ENCODE measurements at regions not wholly inside any gene's neighbourhood (a gene's known extent, or its start where the extent isn't known, plus 50 kb on each side); places are given as distances from the start of the nearest gene placed in this dataset.
A peak's percentile ranks its signal among the peaks of the same experiment; 100 is the strongest.

DNA sequence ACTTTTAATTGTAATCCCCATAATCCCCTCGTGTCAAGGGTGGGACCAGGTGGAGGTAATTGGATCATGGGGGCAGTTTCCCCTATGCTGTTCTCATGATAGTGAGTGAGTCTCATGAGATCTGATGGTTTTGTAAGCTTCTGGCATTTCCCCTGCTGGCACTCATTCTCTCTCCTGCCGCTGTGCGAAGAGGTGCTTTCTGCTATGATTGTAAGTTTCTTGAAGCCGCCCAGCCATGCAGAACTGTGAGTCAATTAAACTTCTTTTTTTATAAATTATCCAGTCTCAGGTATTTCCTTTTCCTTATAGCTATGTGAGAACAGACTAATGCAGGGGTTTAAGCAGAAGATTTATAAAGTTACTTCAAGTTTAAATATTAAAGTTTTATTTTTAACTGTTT lies 655.2 kb downstream of the EPHA4 start:
- no peak for DNase-seq (ENCODE audit: low spot score)

DNA sequence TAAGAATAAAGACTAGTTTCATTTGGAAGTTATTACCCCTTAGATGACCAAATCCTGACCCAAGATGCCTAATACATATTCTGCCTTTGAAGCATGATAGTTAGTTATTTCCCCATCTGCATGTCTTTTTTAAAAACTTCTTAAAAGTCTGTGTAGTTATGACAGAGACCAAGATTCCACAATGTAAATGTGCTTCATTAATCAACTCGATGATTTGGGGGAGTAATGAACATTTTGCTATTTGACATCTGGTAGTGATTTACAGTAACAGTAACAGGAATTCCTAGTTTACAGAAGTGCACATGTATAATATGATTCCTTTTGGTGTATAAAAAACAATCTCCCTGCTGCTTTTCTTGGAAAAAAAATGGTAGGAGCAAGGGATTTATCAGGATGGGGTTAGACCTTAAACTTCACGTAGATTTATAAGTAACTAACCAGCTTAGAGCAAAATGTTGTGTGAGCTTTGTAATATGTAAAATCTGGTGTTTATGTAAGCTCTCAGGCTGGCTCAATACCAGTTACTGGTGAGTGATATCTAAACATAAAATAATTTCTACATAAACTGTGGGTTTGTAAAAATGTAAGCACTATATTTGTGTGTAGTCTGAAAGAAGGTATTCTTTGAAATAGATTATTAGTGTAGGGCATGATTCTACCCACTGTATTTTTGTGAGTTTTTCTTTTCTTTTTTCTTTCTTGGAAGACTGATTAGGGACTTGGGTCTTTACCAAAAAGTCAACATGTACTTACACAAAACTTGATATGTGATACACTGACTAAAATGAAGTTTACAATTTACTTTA lies 641.6 kb downstream of the EPHA4 start:
- no peak for DNase-seq (ENCODE audit: low spot score)

DNA sequence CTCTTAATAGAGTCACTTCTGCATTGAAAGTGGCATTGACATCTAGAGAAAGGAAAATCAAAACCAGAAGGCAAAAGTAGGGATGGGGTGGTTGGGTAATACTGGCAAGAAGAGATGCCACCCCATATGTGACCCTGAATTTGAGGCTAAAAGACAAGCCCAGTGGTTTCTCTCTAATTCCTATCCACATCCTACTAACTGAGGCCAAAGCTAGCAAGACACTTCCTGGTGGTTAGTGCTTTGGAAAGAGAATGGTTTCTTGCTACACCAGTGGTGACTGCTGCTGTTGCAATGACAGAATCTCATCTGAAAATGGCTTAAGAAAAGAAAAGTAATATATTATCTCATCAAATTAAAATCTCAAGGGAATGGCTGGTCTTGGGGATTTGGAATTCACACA lies 640.6 kb downstream of the EPHA4 start:
- DNase-seq (ENCODE audit: low spot score): no peak

DNA sequence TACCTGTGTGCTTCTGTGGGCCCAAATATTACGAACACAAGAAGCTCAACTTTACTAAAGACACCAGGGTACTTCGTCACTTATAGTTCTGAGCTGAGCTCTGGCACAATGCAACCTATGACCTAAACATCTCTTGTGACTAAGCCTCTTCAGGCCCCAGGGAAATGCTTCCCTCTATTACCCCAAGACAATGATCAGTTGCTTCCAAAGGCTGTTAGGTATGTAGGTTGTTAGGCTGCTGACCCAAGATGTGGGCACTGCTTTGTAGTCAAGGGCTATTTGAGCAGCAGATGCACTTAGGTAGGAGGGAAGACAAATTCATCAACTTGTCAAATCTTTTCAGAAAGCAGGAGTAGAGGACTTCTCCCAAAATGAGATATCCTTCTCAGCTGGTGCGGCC lies 640.1 kb downstream of the EPHA4 start:
- DNase-seq (ENCODE audit: low spot score): no peak

DNA sequence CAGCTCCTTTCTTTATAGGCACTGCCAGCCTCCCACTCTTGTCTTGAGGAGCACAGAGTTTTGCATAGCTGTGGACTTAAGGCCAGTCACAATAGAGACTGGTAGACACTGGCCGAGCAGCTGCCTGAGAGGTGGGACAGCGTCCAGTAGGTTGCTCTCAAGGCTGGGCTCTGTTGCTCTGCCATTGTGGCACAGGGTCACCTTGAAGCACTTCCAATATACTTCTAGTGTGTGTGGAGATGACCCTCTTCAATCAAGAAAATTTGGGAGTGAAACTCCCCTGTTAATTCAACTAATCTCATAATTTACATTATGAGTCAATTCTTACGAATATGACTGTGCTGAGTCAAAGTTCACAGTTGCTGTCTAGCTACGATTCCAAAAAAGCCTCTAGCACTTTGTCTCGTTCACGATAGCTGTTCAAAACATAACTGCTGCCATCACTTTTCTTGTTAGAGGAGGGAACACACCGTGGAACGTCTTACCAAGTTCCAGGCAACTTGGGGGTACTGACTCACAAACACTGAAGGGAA lies 636.2 kb downstream of the EPHA4 start:
- no peak for DNase-seq (ENCODE audit: low spot score)

DNA sequence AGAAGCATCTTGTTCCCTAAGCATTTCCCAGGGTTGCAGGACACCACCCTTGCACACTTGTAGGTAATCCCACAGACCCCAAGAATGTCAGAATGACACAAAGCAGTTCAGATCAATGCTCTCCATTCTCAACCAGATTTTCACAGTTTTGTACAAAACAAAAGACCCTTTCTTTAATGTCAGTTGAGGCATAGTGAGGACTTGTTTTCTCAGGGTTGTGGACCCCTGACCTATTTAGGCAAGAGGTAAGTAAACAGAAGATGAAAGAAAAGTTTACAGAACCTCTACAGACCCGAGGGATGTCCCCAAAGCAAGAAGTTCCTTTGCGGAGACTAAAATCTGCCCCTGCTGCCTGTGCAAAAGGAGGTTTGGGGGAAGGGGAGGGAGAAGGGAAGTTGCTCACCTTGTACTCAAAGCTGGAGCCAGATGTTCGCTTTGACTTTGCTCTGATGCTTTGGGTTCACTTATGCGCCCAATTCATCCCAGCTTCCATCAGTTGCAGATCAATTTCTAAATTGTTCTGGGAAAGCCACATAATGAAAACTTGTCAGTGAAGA lies 635.4 kb downstream of the EPHA4 start:
- peak; percentile 4 for DNase-seq (ENCODE audit: low spot score)

DNA sequence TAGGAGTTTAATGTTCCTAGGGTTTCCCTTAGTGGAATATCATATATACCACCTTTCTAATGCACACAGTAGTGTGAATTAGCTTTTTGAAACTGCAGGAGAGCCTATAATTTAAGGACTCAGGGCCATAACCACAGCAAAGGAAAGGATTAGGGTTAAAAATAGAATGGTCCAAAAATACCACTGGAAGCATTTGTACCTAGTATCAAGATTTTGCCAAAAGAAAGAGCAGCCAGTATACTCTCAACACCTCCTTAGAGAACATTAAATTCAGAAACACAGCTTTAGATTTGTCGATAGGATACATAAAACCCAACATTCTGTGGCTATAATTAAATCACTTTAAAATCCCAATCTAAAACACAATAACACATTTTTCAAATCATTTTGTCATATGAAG lies 634.9 kb downstream of the EPHA4 start:
- DNase-seq (ENCODE audit: low spot score): no peak

DNA sequence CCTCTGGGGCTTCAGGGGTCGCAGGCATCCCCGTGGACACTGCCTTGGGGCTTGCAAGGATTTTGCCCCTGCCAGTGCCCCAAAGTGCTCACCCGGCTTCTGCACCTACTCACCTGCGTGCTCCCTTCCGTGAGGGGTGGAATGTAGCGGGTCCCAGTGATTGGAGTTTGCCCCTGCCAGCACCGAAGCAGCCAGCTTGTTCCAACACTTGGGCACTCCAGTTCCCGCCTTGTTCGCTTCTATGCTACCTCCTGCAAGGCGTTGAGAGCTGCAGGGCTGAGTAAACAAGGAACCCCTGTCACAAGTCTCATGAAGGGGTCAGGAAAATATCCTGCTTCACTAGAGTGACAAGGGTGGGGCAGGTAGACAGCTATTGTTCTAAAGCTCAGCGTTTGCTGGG lies 631.5 kb downstream of the EPHA4 start:
- no peak for DNase-seq (ENCODE audit: low spot score)

DNA sequence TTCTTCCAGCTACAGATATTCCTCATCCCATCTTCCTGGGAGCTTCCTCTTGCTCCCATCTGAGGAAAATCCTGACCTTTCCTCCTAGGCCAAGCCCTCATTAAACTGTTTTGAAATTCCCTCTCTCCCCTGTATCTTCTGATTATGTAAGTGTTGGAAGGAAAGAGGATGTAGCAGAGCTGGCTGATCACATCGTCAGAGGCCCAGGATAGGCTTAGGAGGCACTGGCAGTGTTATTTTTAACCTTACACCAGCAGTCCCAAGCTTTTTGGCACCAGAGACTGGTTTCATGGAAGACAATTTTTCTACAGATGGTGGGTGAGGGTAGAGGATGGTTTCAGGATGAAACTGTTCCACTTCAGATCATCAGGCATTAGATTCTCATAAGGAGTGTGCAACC lies 630.4 kb downstream of the EPHA4 start:
- no peak for DNase-seq (ENCODE audit: low spot score)

DNA sequence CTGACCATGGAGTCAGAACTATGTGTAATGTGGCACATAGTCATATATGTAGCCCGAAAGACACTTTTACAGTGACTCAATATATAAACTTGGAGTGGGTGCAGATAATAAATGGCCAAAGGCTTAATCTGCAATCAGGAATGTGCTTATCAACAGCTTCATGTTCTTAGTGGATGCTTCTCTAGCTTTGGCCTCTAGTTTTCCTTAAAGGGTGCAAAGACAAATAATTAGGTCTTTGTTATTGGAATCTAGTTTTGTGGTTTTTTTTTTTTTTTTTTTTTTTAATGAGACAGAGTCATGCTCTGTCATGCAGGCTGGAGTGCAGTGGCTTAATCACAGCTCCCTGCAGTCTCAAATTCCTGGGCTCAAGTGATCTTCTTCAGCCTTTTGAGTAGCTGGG lies 625.6 kb downstream of the EPHA4 start:
- no peak for DNase-seq (ENCODE audit: low spot score)

DNA sequence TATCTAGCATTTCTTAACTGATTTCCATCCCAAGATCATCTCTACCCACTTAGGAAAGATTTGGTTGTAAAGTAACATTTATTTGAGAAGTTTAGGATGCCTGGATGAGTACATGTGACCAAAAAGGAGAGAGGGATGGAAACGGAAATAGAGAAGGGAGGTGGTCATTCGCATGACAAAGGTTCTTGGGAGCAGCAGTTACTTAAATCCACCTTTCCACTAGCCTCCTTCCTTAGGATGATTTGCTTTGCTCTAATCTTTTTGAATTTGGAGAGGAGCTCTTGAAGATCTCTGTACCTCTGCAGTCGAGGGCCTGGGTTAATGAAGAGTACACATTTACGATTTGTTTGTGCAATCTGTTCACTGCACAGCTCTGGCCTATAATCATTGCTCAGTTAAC lies 623.5 kb downstream of the EPHA4 start:
- DNase-seq (ENCODE audit: low spot score): peak; percentile 26

DNA sequence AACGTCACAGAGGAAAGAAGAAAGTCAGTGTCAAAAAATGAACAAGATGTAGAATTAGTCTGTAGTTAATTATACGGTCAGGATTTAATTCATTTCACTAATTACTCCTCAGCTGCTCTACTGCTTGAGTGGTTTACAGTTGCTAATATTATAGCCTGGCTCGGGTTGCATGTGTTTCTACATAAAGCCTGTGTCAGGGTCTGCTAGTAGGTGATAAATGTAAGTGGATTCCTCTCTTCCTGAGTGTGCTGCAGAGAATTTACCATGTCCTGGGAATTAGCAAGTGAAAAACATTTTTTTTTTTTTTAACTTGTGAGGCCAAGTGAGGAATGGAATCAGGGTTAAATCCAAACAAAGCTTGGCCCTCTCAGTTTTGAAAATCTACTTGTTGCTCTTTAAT lies 622.6 kb downstream of the EPHA4 start:
- no peak for DNase-seq (ENCODE audit: low spot score)

DNA sequence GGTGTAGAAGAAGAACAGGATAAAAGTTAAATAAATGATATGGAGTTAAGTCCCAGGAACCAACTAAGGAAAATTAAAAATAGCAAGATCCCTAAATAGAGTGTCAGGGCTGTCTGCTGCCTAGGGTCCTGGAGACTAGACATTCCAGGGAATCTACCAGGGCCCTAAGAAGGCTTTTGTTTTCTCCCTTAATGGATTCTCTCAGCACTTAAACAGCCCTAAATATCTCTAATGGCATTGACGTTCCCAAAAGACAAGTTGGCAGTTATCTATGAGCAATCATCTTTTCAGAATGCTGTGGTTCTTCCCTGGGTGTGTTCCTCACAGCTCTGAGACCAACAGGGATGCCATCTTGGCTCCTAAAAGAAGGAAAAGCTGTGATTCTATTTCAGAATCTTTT lies 616.3 kb downstream of the EPHA4 start:
- DNase-seq (ENCODE audit: low spot score): no peak

DNA sequence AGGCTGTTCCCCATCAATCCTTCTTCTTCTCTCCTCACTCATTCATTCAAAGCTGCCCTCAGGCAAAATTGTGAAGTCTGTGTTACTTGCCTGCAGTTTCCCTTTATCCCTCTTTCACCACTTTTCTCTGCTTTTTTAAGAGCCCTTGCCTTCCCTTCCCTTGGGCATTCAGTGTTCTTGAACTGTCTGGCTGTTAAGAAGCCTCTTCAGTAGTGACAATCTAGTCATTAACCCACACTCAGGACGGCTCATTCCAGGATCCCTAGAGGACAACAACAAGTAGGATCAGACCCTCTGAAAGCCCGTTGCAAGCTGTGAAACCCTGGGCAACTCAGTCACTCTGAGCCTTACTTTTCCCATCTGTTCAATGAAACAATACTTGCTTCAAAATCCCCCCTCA lies 615.7 kb downstream of the EPHA4 start:
- no peak for DNase-seq (ENCODE audit: low spot score)

DNA sequence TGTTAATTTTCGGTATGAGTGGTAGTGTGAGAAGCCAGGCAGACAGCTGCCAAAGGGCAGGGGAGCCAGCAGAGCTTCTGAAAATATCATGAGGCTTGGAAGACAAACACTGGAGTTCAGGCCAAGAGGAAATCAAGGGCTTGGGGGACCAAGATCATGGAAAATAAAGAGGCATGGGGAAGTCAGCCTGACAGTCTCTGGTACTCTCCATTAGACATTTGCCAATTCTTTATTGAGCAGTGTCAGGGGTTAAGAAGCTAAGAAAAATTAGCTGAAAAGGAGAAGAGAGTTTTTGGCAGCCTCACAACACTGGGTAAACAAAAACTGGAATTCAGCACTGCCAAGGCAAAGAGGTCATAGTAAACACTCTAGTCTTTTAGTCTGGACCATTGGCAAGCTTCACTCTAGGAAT lies 612.7 kb downstream of the EPHA4 start:
- DNase-seq (ENCODE audit: low spot score): no peak

DNA sequence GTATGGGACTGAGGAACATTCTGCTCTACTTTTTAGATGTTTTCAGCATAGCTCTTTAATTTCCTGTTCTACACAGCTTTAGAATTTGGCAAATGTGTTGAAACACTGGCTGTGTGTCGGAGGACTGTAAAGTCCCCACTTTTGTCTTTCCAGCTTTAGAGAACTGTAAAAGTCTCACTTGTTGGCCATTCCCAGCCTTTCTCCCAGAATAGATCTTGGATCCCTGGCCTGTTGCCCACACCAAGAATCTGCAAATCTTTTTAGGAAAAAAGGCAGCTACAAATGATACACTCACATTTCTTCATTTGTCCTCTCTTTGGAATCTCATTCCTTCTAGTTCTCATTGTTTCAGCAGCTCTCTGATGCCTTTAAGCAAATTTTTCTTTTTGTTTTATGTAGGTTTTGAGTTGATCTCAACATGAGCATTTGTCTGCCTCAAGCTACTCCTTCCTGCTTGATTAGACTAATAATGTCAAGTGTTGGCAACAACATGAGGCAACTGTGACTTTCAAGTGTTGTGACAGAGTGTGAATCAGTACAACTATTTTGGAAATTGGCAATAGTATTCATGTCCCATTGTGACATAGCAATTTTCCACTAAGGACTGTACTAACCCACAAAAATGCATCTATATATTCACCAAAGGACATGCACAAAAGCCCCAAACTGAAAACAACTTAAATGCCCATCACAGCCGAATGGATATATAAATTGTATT lies 610.8 kb downstream of the EPHA4 start:
- no peak for DNase-seq (ENCODE audit: low spot score)

DNA sequence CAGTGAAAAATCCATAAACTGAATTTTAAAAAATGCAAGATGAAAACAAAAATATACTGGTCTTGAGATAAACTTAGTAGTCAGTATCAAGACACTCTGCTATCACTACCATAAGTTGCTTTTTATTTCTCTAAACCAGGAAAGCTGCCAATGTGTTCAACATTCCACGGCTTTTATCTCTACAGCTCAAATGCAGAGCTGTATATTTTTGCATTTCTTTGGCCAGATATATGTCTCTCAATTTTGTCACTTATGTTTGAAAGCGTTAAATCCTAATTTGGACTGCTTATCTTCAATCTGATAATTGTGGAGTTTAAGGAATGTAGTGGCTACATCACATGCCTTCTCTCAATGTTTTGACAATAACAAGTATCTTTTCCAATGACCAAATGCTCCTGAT lies 609.5 kb downstream of the EPHA4 start:
- DNase-seq (ENCODE audit: low spot score): no peak

DNA sequence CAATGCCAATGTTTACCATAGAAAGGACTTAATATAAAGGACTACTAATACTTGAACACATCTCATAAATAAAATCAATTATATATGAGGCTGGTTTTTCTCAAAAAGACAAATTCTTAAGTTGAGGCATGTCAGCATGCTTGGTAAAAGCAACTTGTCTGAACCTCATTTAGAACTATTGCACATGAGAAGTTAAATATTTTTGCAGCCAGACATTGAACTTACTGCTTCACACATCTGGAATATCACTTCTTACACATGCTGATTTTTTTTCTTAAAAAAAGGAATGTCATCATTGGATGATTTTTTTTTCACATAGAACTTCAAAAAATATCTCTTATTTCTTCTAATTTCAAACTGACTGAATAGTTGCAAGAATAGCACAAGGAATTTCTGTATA lies 609.0 kb downstream of the EPHA4 start:
- no peak for DNase-seq (ENCODE audit: low spot score)

DNA sequence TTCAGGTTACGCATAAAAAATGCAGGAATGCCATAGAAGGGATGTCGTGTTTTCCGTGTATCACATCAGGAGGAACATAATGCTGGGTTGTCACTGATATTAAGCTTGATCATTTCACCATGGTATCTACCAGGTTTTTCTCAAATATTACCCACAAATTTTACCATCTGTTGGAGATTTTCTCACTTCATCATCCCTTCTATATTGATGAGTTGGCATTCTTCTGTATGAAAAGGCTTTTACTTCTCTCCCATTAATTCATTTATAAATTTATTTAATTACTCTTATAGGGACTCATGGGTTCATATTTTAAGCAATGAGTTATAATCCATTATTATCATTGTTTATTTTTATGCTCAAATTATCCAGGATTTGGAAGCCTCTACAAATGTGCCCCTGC lies 608.2 kb downstream of the EPHA4 start:
- no peak for DNase-seq (ENCODE audit: low spot score)

DNA sequence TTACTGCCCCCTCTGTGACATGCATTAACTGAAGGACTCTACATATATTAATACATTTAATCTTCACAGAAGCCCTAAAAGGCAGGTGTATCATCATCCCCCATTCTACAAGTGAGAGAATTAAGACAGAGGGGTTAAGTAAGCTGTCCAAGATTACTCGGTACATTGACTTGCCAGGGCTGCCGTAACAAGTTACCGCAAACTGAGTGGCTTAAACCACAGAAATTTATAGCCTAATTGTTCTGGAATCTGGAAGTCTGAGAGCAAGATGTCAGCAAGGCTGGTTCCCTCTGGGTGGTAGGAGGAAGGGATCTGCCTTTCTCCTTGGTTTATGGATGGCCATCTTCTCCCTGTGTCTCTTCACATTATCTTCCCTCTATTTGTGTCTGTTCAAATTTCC lies 605.5 kb downstream of the EPHA4 start:
- no peak for DNase-seq (ENCODE audit: low spot score)

DNA sequence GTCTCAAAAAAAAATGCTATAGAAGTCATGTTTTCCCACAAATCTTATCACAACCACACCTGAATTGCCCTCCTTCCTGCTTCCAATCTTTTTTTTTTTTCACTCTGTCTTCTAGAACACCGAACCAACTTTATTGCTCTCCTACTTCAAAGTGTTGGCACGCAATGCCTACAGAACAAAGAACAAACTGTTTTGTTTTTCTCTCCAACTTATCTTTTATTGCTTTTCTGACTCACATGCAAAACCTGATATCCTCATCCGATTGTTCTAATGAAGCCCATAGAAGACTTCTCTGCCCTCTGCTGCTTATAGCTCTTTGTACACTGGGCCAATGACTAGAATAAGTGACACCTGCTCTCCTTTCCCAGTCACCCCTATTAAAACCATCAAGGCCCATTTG lies 602.8 kb downstream of the EPHA4 start:
- DNase-seq (ENCODE audit: low spot score): no peak

DNA sequence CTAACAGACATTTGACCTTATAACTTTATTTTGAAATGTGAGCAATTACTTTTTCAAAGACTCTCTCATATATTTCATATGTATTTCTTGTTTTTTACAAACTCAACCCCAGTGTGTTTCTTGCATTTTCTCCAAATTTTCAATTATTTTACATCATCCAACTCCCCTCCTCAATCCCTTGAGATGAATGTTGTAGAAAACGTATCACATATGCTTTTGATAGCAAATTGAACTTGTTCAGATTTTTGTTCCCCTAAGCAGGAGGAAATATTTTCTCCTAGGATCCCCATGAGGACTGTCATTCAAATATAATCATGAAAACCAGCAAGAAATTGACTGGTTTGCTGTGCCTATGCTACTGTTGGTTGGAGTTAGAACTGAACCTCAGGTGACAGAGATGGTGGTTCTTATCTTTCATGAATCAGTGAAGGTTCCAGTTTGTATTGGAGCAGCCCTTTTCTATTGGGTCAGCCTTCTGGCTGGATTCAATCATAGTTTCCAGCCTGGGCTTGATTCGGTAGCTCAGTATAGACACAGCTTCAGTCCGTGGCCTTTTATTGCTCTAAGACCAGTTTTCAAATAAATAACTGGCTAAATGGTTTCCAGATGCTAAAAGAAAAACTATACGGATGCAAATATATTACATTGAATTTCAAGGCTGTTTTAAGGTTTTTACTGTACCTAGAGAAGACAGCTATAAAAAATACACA lies 591.0 kb downstream of the EPHA4 start:
- DNase-seq (ENCODE audit: low spot score): no peak

DNA sequence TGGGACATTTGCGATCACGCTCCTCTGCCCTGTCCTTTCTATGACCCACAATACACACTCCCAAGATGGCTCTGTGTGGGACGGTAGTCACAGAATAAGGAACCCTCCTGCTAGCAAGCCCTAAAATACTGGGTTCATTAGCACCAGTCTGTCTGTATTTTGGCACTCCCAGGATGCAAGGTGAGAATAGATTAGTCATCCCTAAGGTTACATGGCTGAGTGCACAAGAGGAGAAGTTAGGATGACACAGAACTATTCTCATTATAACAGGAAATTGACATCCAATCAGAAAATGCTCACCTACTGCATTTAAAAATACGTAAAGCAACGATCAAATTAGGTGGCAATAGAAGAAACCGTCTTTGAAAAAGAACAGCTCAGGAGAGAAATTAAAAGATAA lies 590.2 kb downstream of the EPHA4 start:
- DNase-seq (ENCODE audit: low spot score): no peak

All from iPS-NIHi11 (cell line).